Keratinocyte (primary cell): ENCODE measurements at regions not wholly inside any gene's neighbourhood (a gene's known extent, or its start where the extent isn't known, plus 50 kb on each side); places are given as distances from the start of the nearest gene placed in this dataset.

Source experiments
- EZH2 ChIP-seq: IDR thresholded peaks from one replicate; pipeline ENCODE4 v1.6.1; 2012; ENCODE audit warnings: inconsistent platforms, mild to moderate bottlenecking, low read length, moderate library complexity
- TF ChIP-seq, protein P1 (sequence below), 3 experiments: IDR thresholded peaks in 1 of 3; conservative IDR thresholded peaks in 1 of 3; optimal IDR thresholded peaks in 1 of 3; 2 replicates in 2 of 3; 3 replicates in 1 of 3; pipeline versions ENCODE3 to v1.5.1; 2011; ENCODE audit warnings: low read length in 3 of 3, mild to moderate bottlenecking in 3 of 3, moderate library complexity in 2 of 3, control low read depth in 1 of 3, inconsistent platforms in 1 of 3; ENCODE audit not compliant: insufficient read depth in 2 of 3; ENCODE audit errors: extremely low read depth in 1 of 3

DNA sequence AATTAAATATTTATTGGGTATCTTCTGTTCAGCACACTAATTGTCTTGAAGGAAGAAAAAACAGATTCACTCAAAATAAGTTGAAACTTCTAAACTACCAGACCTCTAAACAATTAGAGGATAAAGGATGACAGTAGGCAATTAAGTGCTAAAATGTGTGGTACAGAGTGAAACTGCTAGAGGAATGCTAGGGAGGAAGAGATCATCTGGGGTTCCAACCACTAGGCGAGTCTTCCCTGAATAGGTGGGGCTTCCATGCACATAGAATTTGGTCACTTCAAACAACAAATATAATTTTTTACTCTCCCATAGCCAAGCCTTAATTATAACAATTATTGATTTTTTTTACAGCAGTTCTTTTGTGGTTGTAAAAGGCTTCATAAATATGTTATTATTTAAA, 559.0 kb upstream of the ZEB2 start:
- TF ChIP-seq EZH2: no peak
- TF ChIP-seq, protein P1, sequence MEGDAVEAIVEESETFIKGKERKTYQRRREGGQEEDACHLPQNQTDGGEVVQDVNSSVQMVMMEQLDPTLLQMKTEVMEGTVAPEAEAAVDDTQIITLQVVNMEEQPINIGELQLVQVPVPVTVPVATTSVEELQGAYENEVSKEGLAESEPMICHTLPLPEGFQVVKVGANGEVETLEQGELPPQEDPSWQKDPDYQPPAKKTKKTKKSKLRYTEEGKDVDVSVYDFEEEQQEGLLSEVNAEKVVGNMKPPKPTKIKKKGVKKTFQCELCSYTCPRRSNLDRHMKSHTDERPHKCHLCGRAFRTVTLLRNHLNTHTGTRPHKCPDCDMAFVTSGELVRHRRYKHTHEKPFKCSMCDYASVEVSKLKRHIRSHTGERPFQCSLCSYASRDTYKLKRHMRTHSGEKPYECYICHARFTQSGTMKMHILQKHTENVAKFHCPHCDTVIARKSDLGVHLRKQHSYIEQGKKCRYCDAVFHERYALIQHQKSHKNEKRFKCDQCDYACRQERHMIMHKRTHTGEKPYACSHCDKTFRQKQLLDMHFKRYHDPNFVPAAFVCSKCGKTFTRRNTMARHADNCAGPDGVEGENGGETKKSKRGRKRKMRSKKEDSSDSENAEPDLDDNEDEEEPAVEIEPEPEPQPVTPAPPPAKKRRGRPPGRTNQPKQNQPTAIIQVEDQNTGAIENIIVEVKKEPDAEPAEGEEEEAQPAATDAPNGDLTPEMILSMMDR (optimal IDR thresholded peaks at IDR 0.05 in 1 of 3, IDR thresholded peaks at IDR 0.05 in 1 of 3, conservative IDR thresholded peaks at IDR 0.05 in 1 of 3; ENCODE audit: extremely low read depth in 1 of 3, insufficient read depth in 2 of 3, low read length in 3 of 3): no peak
